ENCODE measurements at regions not wholly inside any gene's neighbourhood (a gene's known extent, or its start where the extent isn't known, plus 50 kb on each side); places are given as distances from the start of the nearest gene placed in this dataset.
A peak's percentile ranks its signal among the peaks of the same experiment; 100 is the strongest.

GRCh38 chr7:45244981-45245380 is 87.4 kb downstream of the RAMP3 start:
- Mint-ChIP-seq H3K4me1 (ENCODE audit: low read depth, unreplicated experiment) (peaks cover 5% of the 10 kb centered on the region), H3K27me3 (ENCODE audit: unreplicated experiment) (peaks cover 4% of the 10 kb centered on the region)
- DNase-seq = no peak

GRCh38 chr7:45246339-45246738 is 88.7 kb downstream of the RAMP3 start:
- Mint-ChIP-seq H3K27ac (ENCODE audit: unreplicated experiment) (no peak overlapping the region), H3K9me3 (ENCODE audit: unreplicated experiment) (peaks cover 1% of the 10 kb centered on the region), H3K4me1 (ENCODE audit: low read depth, unreplicated experiment) (peaks cover 4% of the 10 kb centered on the region), H3K4me3 (ENCODE audit: unreplicated experiment) (no peak overlapping the region), H3K27me3 (ENCODE audit: unreplicated experiment) (peaks cover 4% of the 10 kb centered on the region), H3K36me3 (ENCODE audit: unreplicated experiment) (peaks cover 13% of the 10 kb centered on the region)
- no peak for DNase-seq
- TF ChIP-seq CTCF (IDR thresholded peaks at IDR 0.05; ENCODE audit: partially characterized antibody, unreplicated experiment) = no peak

More at GRCh38 chr7:45244981-45245380, 87.4 kb downstream of the RAMP3 start:
- Mint-ChIP-seq H3K36me3 (ENCODE audit: unreplicated experiment) (peaks cover 13% of the 10 kb centered on the region), H3K4me3 (ENCODE audit: unreplicated experiment) (no peak overlapping the region), H3K27ac (ENCODE audit: unreplicated experiment) (no peak overlapping the region), H3K9me3 (ENCODE audit: unreplicated experiment) (peaks cover 1% of the 10 kb centered on the region)
- TF ChIP-seq CTCF (IDR thresholded peaks at IDR 0.05; ENCODE audit: partially characterized antibody, unreplicated experiment) = no peak

- Mint-ChIP-seq H3K36me3 (ENCODE audit: unreplicated experiment) (peaks cover 4% of the 10 kb centered on the region), H3K27ac (ENCODE audit: unreplicated experiment) (no peak overlapping the region)
Measured at GRCh38 chr7:45252248-45252647, 94.7 kb downstream of the RAMP3 start.

GRCh38 chr7:45252857-45253256 is 95.3 kb downstream of the RAMP3 start:
- DNase-seq = no peak
- Mint-ChIP-seq H3K9me3 (ENCODE audit: unreplicated experiment) (peaks cover 7% of the 10 kb centered on the region), H3K4me3 (ENCODE audit: unreplicated experiment) (no peak overlapping the region), H3K4me1 (ENCODE audit: low read depth, unreplicated experiment) (peaks cover 3% of the 10 kb centered on the region), H3K36me3 (ENCODE audit: unreplicated experiment) (no peaks in the 10 kb centered on the region), H3K27ac (ENCODE audit: unreplicated experiment) (no peak overlapping the region), H3K27me3 (ENCODE audit: unreplicated experiment) (peaks cover 3% of the 10 kb centered on the region)
- no peak for TF ChIP-seq CTCF (IDR thresholded peaks at IDR 0.05; ENCODE audit: partially characterized antibody, unreplicated experiment)

More at GRCh38 chr7:45252248-45252647, 94.7 kb downstream of the RAMP3 start:
- DNase-seq = no peak
- TF ChIP-seq CTCF (IDR thresholded peaks at IDR 0.05; ENCODE audit: partially characterized antibody, unreplicated experiment) = no peak
- no peak overlapping the region for H3K4me3 Mint-ChIP-seq (ENCODE audit: unreplicated experiment)
- H3K4me1 Mint-ChIP-seq (ENCODE audit: low read depth, unreplicated experiment) = peaks cover 3% of the 10 kb centered on the region
- H3K9me3 Mint-ChIP-seq (ENCODE audit: unreplicated experiment) = peaks cover 8% of the 10 kb centered on the region
- peaks cover 4% of the 10 kb centered on the region for H3K27me3 Mint-ChIP-seq (ENCODE audit: unreplicated experiment)

GRCh38 chr7:45253368-45253767 is 95.8 kb downstream of the RAMP3 start:
- Mint-ChIP-seq H3K4me1 (ENCODE audit: low read depth, unreplicated experiment) (peaks cover 3% of the 10 kb centered on the region), H3K27me3 (ENCODE audit: unreplicated experiment) (peaks cover 3% of the 10 kb centered on the region), H3K4me3 (ENCODE audit: unreplicated experiment) (no peak overlapping the region), H3K36me3 (ENCODE audit: unreplicated experiment) (no peaks in the 10 kb centered on the region), H3K27ac (ENCODE audit: unreplicated experiment) (peak overlapping the region; percentile 14), H3K9me3 (ENCODE audit: unreplicated experiment) (peaks cover 7% of the 10 kb centered on the region)
- no peak for TF ChIP-seq CTCF (IDR thresholded peaks at IDR 0.05; ENCODE audit: partially characterized antibody, unreplicated experiment)
- no peak for DNase-seq

All from glutamatergic neuron (in vitro differentiated cells).